Fibroblast of gingiva (primary cell): ENCODE measurements at regions not wholly inside any gene's neighbourhood (a gene's known extent, or its start where the extent isn't known, plus 50 kb on each side); places are given as distances from the start of the nearest gene placed in this dataset.

Experiments
- DNase-seq: peaks from one replicate; pipeline ENCODE4 v3.0.0-alpha.2; 2011; ENCODE audit warnings: low read depth

DNA sequence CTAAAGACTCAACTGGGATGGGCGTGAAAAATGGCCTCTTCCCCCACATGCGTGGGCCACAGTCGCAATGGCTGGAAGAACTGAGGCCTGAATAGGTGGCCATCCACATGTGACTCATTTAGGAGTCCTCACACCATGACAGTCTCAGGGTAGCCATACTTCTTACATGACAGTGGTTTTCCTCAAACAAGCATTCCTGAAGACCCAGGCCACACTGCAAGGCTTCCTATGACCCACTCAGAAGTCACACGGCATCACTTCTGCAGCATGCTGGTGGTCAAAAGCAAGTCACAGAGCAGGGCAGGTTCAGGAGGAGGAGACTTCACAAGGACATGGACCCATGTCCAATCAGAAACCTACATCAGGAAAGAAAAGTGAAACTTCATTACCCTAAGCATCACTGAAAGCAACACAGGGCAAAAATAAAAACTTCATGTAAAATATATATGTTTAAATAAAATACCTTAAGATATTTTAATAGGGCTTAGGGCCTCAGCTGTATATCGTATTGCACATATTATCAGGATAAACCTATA is 257.1 kb downstream of the OPA1 start:
- DNase-seq, result no peak

GRCh38 chr3:193851428-193851847 is 258.4 kb downstream of the OPA1 start:
- no peak for DNase-seq

- DNase-seq, result peak; percentile 30
Observed at GRCh38 chr3:193851941-193852674, 259.1 kb downstream of the OPA1 start.

DNA sequence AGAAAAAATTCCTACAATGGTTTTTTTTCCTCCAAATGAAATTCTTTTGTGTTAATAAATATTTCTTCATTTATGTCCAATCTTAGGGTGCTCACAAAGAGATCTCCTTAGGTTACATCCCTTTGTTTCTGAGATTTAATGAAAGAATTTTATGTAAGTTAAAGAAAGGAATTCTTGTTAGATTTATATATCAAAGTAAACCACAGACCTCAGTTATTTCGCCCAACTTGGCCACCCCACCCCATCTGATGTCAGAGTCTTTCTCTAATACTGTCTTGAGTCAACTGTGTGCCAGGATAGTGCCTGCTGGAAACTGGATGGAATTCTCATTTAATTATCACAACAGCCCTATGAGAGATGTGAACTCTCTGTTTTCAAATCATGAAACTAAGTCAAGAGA is 259.9 kb downstream of the OPA1 start:
- no peak for DNase-seq

DNA sequence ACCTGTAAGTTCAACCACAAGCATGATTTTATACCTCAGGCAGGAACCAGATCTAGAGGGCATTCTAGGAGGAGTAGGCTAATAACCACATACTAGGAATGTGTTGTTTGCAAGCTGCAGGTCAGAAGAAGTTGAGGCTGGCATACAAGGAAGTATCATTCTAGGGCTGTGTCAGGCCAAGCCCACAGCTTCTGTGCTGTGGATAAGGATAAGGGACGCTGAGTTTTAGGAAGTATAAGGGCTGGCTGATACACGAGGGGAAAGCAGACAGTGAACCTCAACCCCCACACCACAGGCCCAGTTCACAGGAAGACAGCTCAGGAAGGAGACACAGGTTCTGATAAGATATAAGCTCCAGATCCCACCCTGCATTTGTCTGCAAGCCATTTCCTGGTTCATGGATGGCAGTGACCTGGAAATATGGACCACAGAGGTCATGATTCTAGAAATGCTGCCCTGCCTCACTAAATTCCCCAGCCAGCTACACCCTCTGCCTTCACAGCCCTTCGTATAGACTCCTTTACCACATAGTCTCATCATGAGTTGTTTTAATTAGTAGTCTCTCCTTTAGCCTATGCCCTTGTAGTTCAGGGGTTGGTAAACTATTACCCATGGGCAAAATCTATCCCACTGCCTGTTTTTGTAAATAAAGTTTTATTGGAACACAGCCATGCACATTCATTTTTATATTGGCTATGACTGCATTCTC is 260.7 kb downstream of the OPA1 start:
- no peak for DNase-seq

- peak; percentile 99 for DNase-seq
Observed at GRCh38 chr3:193857996-193858395, 265.0 kb downstream of the OPA1 start.

GRCh38 chr3:193859195-193859594 is 266.2 kb downstream of the OPA1 start:
- no peak for DNase-seq

GRCh38 chr3:193861012-193861411 is 268.0 kb downstream of the OPA1 start:
- DNase-seq, result no peak

DNA sequence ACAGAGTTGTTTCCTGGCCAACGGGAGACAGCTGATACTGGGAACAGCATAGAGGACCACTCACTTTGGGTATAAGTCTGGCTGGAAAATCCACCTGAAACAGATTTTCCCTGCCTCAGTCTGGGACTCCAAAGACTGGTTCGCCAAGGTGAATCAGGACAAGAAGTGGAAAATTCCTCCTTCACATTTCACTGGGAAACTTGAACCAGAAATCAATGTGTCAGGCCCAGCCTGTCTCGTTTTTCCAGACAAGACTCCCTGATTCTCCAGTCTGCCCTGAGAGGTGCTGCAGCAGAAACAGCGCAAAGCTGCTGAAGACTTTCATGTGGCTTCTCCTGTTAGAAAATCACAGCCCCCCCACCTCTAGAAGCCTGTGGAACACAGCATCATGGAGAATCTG is 269.8 kb downstream of the OPA1 start:
- no peak for DNase-seq

GRCh38 chr3:193863657-193864357 is 270.8 kb downstream of the OPA1 start:
- DNase-seq, result no peak

DNA sequence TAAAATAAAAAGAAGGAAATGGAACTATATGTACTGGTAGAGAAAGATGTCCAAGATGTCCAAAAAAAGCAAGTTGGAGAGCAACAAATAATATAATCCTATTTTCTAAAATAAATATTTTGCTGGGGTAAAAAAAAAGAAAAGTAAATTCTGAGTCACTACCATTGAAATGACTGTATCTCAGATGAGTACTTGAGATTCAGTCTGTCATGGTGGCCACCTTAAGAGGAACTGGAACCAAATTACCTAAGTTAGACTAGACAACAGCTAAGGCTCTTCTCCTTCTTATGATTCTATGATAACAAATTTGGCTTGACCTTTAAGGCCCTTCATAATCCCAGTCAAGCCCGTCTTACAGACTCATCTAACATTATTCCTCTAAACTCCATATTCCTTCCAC is 270.6 kb upstream of the HES1 start:
- no peak for DNase-seq

DNA sequence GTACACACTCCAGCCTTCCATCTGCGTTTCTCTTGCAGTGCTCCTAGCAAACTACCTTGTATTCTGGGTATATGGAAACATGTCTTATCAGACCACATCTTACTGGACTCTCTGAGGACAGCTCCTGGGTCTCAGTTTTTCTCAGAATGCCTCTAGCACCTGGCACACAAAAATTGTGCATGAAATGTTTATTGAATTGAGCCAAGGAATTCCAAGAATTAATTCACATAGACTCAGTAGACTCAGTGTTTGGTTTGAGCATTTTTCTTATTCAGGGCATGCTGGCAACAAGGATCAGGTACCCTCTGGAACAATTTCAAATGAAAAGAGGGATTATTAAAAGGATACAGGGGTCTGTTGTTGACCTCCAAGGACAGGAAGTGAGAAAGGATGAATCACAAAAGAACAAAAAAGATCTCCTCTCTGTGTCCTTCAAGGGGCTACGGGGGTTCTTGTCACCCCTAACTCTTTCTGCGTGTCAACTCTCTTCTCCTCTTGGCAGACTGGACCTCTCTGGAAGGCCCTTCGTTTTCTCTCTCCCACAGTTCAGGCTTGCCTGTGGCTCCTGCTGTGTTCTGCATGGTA is 270.0 kb upstream of the HES1 start:
- DNase-seq, result no peak

DNA sequence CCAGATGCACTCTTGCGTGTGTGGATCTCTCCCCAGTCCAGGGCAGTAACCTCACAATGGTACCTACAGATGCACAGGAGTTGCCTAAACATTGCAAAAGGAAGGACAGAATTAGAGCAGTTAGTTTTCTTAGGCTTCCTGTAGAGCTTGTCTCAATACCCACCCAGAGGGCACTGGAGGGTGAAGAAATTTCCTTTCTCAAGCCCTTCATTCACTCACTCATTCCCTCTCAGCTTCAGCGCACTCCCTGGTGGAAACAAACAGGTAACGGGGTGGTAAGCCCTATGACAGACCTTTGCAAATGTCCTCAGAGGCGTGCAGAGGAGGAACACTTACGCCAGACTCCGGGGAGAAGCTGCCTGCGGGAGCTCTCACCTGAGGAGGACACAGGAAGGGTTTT is 267.4 kb upstream of the HES1 start:
- DNase-seq, result no peak

GRCh38 chr3:193869221-193870201 is 266.4 kb upstream of the HES1 start:
- peak; percentile 42 for DNase-seq

DNA sequence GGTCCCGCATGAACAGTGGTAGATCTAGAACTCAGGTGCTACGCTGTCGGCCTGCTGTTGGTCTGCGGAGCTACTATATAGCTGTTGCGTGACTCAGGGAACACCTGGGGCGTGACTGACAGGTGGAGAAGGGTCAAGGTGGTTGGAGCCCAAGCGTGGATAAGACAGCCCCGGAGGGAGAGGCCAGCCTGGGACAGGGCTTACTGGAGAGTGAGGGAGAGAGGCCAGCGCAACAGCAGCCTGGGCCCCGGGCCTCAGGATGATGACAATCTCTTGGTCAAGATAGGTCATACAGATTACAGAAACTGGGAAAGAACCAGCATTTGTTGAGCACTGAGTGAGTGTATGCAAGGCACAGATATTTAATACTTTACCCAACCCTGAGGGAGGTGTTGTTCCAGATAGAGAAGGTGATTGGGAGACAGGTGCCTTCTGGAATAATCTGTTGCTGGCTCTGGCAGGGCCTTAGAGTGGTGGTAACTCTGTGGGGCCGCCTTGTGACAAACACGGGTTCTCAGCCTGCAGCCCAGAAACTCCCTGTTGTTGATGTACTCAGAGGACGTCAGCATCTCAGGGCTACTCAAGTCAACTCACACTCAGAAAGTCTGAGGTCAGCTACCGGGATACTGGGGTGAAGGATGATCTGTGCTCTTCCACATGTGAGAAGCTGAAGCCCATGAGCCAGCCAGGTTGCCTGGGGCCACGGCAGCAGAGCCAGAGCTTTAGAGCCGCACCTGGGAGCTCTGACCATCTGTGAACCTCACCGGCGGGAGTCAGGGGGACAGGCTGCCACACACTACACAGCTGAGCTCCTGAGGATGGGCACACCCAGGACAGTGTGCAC is 265.4 kb upstream of the HES1 start:
- no peak for DNase-seq

DNA sequence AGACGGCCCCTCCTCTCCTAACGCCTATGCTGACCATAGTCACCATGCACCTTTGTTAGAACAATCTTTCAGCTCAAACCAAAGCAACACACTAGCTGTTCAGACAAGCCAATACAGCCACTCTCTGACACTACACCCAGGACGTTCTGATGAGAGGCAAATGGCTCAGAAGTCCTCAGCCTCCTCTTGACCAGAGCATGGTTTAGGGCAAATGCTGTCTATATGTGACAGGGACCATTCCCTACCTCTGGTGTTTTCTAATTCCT is 264.8 kb upstream of the HES1 start:
- DNase-seq, result no peak

GRCh38 chr3:193872265-193872753 is 263.6 kb upstream of the HES1 start:
- peak; percentile 90 for DNase-seq

DNA sequence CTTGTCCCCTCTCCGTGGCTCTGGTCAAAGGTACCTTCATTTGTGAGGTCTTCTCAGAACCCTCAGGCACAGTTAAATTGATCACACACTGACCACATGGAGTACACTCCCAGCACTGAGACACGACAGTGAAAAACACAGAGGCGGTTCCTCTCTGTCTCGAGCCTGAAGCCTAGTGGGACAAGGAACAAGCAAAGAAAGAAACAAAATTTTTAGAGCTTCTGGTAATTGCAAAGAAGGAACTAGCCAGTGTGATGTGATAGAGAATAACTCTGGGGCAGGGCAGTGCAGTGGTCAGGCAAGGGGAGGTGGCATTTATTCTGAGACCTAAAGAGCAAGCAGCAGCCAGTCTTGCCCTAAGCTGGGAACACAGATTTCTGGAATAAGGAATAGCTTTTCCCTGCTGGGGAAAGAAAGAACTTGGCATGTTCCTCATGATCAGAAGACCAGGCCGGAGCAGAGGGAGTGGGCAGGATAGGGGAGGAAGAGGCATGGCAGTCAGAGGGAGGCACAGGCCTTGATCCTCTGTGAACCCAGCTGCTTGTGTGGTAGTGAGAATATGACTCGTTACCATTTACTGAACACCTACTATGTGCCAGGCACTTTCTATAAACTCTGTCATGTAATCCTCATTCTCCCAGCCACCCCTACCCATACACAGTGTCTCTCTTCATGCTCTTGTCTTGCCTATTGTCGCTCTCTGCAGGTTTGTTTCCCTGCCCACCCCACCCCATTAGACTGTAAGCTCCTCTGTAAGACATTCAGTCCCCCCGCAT is 262.3 kb upstream of the HES1 start:
- DNase-seq, result no peak

DNA sequence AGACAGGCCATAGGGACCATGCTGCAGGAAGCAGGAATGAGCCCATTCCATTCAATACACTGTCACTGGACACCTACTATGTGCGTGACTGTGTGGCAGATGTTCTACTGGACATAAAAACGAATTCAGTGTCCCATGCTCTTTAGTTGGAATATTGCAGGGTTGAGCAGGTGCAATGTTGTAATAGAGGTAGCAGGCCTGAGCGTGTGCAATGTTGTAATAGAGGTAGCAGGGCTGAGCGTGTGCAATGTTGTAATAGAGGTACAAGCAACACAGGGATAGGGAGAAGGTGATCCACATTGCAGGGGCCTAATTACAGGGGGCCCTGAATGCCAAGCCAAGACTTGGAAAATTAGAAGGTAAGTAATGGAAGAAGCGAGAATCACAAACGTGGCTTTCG is 261.4 kb upstream of the HES1 start:
- DNase-seq, result no peak
